HEK293T (cell line): ENCODE measurements at regions not wholly inside any gene's neighbourhood (a gene's known extent, or its start where the extent isn't known, plus 50 kb on each side); places are given as distances from the start of the nearest gene placed in this dataset.

Experiments used
- CTCF ChIA-PET: fragments of 350-600 bp; formaldehyde crosslinking; extraction: SDS; loops from one replicate; lab custom pipeline; 2021; ENCODE audit warnings: antibody characterized with exemption, inconsistent platforms; lab: Yijun Ruan, JAX
- POLR2A ChIA-PET: fragments of 350-600 bp; formaldehyde crosslinking; extraction: SDS; loops from one replicate; lab custom pipeline; 2020; ENCODE audit warnings: antibody characterized with exemption, inconsistent platforms; lab: Yijun Ruan, JAX
- DNase-seq: peaks from one replicate; pipeline ENCODE4 v3.0.0; 2012; ENCODE audit warnings: mixed read lengths; ENCODE audit errors: extremely low spot score
- ARNT ChIP-seq: fragments of 450-650 bp; IDR thresholded peaks from 2 replicates; pipeline ENCODE4 v1.6.1; 2017; ENCODE audit warnings: mild to moderate bottlenecking
- BHLHE40 ChIP-seq: fragments of 450-650 bp; IDR thresholded peaks from 2 replicates; pipeline ENCODE4 v1.6.1; 2016; ENCODE audit warnings: mild to moderate bottlenecking, moderate library complexity, borderline replicate concordance
- CTBP1 ChIP-seq: fragments of 450-650 bp; IDR thresholded peaks from 2 replicates; pipeline ENCODE4 v1.6.1; 2016; ENCODE audit warnings: borderline replicate concordance
- ELF4 ChIP-seq: fragments of 450-650 bp; IDR thresholded peaks from 2 replicates; pipeline ENCODE4 v1.6.1; 2017; ENCODE audit warnings: antibody characterized with exemption
- FOXA1 ChIP-seq: fragments of 450-650 bp; IDR thresholded peaks from 2 replicates; pipeline ENCODE4 v1.6.1; 2016; ENCODE audit warnings: mild to moderate bottlenecking
- FOXK2 ChIP-seq: fragments of 450-650 bp; IDR thresholded peaks from 2 replicates; pipeline ENCODE4 v1.6.1; 2016; ENCODE audit warnings: mild to moderate bottlenecking
- FOXM1 ChIP-seq: fragments of 450-650 bp; IDR thresholded peaks from 2 replicates; pipeline ENCODE4 v1.6.1; 2017; ENCODE audit warnings: mild to moderate bottlenecking, borderline replicate concordance
- HDGF ChIP-seq: fragments of 450-650 bp; IDR thresholded peaks from 2 replicates; pipeline ENCODE4 v1.6.1; 2017; ENCODE audit warnings: antibody characterized with exemption, borderline replicate concordance
- L3MBTL2 ChIP-seq: fragments of 450-650 bp; conservative IDR thresholded peaks from 2 replicates; pipeline ENCODE4 v1.6.1; 2016; ENCODE audit warnings: mild to moderate bottlenecking
- LEF1 ChIP-seq: fragments of 450-650 bp; IDR thresholded peaks from 2 replicates; pipeline ENCODE4 v1.6.1; 2017; ENCODE audit warnings: mild to moderate bottlenecking, borderline replicate concordance
- NFRKB ChIP-seq: fragments of 450-650 bp; IDR thresholded peaks from 2 replicates; pipeline ENCODE4 v1.6.1; 2016; ENCODE audit warnings: mild to moderate bottlenecking, moderate library complexity
- PKNOX1 ChIP-seq: fragments of 450-650 bp; IDR thresholded peaks from 2 replicates; pipeline ENCODE4 v1.6.1; 2016
- SP1 ChIP-seq: fragments of 450-650 bp; IDR thresholded peaks from 2 replicates; pipeline ENCODE4 v1.6.1; 2017
- SUZ12 ChIP-seq: fragments of 450-650 bp; IDR thresholded peaks from 2 replicates; pipeline ENCODE4 v1.6.1; 2016; ENCODE audit warnings: mild to moderate bottlenecking
- TARDBP ChIP-seq: fragments of 450-650 bp; IDR thresholded peaks from 2 replicates; pipeline ENCODE4 v1.6.1; 2016
- ZNF384 ChIP-seq: fragments of 450-650 bp; IDR thresholded peaks from 2 replicates; pipeline ENCODE4 v1.6.1; 2016

GRCh38 chr5:74140409-74140808 lies 500.1 kb downstream of the ENC1 start:
- POLR2A ChIA-PET = no interaction called here
- no peak for DNase-seq
- TF ChIP-seq SP1 (no peak), ELF4 (no peak), PKNOX1 (no peak), HDGF (no peak), FOXA1 (no peak), FOXK2 (no peak), CTBP1 (no peak)
- CTCF ChIA-PET = no interaction called here

- TF ChIP-seq TARDBP (no peak), LEF1 (no peak), FOXK2 (no peak), L3MBTL2 (no peak), NFRKB (no peak), BHLHE40 (no peak), SP1 (no peak), PKNOX1 (no peak), ELF4 (no peak), FOXA1 (no peak), ARNT (no peak), ZNF384 (no peak), HDGF (no peak), FOXM1 (no peak), SUZ12 (no peak)
- ChIA-PET CTCF (no interaction called here), POLR2A (interaction anchor here (0.9 kb wide), 1 partner anchor 501 kb away, joined by 3 read pairs; the partner anchor contains the start of gene ENC1)
- no peak for DNase-seq
These were observed 500.9 kb downstream of the ENC1 start for GRCh38 chr5:74139589-74139988.

GRCh38 chr5:74138721-74139120 lies 501.8 kb downstream of the ENC1 start:
- POLR2A ChIA-PET = no interaction called here
- TF ChIP-seq PKNOX1 (no peak), BHLHE40 (no peak), L3MBTL2 (no peak), HDGF (no peak), ZNF384 (no peak), TARDBP (no peak), NFRKB (no peak), CTBP1 (no peak), LEF1 (no peak), SP1 (no peak), SUZ12 (no peak), ARNT (no peak), FOXK2 (no peak), FOXA1 (no peak), ELF4 (no peak), FOXM1 (no peak)
- no peak for DNase-seq
- CTCF ChIA-PET = no interaction called here

GRCh38 chr5:74136276-74136825 lies 504.2 kb downstream of the ENC1 start:
- no peak for DNase-seq

GRCh38 chr5:74135033-74135432 lies 505.5 kb downstream of the ENC1 start:
- ChIA-PET CTCF (no interaction called here), POLR2A (no interaction called here)
- no peak for DNase-seq
- no peak for TF ChIP-seq ZNF384
- no peak for TF ChIP-seq NFRKB
- TF ChIP-seq TARDBP = no peak
- TF ChIP-seq HDGF = no peak
- TF ChIP-seq L3MBTL2 = no peak
- no peak for TF ChIP-seq BHLHE40

More at GRCh38 chr5:74136276-74136825, 504.2 kb downstream of the ENC1 start:
- CTCF ChIA-PET = no interaction called here
- POLR2A ChIA-PET = no interaction called here
- TF ChIP-seq SP1 (no peak), FOXM1 (no peak), ELF4 (no peak), HDGF (no peak), L3MBTL2 (no peak), TARDBP (no peak), ZNF384 (no peak), FOXK2 (no peak), NFRKB (no peak), LEF1 (no peak), ARNT (no peak), SUZ12 (no peak), CTBP1 (no peak), PKNOX1 (no peak), BHLHE40 (no peak), FOXA1 (no peak)

GRCh38 chr5:74132485-74132884 lies 506.5 kb downstream of the ARHGEF28 start:
- no peak for TF ChIP-seq FOXA1
- no peak for TF ChIP-seq NFRKB
- TF ChIP-seq FOXM1 = no peak
- TF ChIP-seq BHLHE40 = no peak
- TF ChIP-seq CTBP1 = no peak
- no peak for TF ChIP-seq ELF4
- no peak for TF ChIP-seq SP1
- no peak for TF ChIP-seq LEF1
- TF ChIP-seq HDGF = no peak
- TF ChIP-seq ZNF384 = no peak
- TF ChIP-seq L3MBTL2 = no peak
- ChIA-PET CTCF (no interaction called here), POLR2A (no interaction called here)
- no peak for DNase-seq
